ENCODE measurements at regions not wholly inside any gene's neighbourhood (a gene's known extent, or its start where the extent isn't known, plus 50 kb on each side); places are given as distances from the start of the nearest gene placed in this dataset.
A peak's percentile ranks its signal among the peaks of the same experiment; 100 is the strongest.
"Not testable (repeated sequence)": the region's sequence is repeated elsewhere in the genome, so short reads cannot be mapped to it uniquely, and the experiment has no call there.

- no peak for TF ChIP-seq CTCF (IDR thresholded peaks at IDR 0.05)
- Mint-ChIP-seq H3K27me3 (ENCODE audit: low read depth) (no peaks in the 10 kb centered on the region), H3K36me3 (ENCODE audit: low read depth) (peaks cover 14% of the 10 kb centered on the region), H3K27ac (ENCODE audit: unreplicated experiment) (no peak overlapping the region), H3K4me1 (ENCODE audit: low read depth) (peaks cover 17% of the 10 kb centered on the region), H3K4me3 (ENCODE audit: unreplicated experiment) (no peak overlapping the region), H3K9me3 (ENCODE audit: low read depth) (peaks cover 27% of the 10 kb centered on the region)
- DNase-seq (ENCODE audit: low spot score): no peak
Measured at GRCh38 chr17:27370776-27371175, 76.9 kb downstream of the WSB1 start.

GRCh38 chr17:27373695-27374094 is 79.8 kb downstream of the WSB1 start:
- H3K27me3 Mint-ChIP-seq (ENCODE audit: low read depth); H3K4me3 Mint-ChIP-seq (ENCODE audit: unreplicated experiment); H3K27ac Mint-ChIP-seq (ENCODE audit: unreplicated experiment); DNase-seq (ENCODE audit: low spot score): not testable (repeated sequence)
- Mint-ChIP-seq H3K36me3 (ENCODE audit: low read depth) (peaks cover 14% of the 10 kb centered on the region), H3K9me3 (ENCODE audit: low read depth) (peaks cover 32% of the 10 kb centered on the region), H3K4me1 (ENCODE audit: low read depth) (peaks cover 15% of the 10 kb centered on the region)

GRCh38 chr17:27376637-27377547 is 79.4 kb upstream of the KSR1 start:
- peaks cover 8% of the 10 kb centered on the region for H3K36me3 Mint-ChIP-seq (ENCODE audit: low read depth)
- peaks cover 21% of the 10 kb centered on the region for H3K9me3 Mint-ChIP-seq (ENCODE audit: low read depth)
- no peak for DNase-seq (ENCODE audit: low spot score)
- TF ChIP-seq CTCF (IDR thresholded peaks at IDR 0.05): no peak
- no peaks in the 10 kb centered on the region for H3K27me3 Mint-ChIP-seq (ENCODE audit: low read depth)
- H3K27ac Mint-ChIP-seq (ENCODE audit: unreplicated experiment): peak overlapping the region; percentile 15
- no peak overlapping the region for H3K4me3 Mint-ChIP-seq (ENCODE audit: unreplicated experiment)
- H3K4me1 Mint-ChIP-seq (ENCODE audit: low read depth): peaks cover 43% of the 10 kb centered on the region

GRCh38 chr17:27378482-27379175 is 77.6 kb upstream of the KSR1 start:
- Mint-ChIP-seq H3K27me3 (ENCODE audit: low read depth) (no peaks in the 10 kb centered on the region), H3K4me1 (ENCODE audit: low read depth) (peaks cover 53% of the 10 kb centered on the region), H3K36me3 (ENCODE audit: low read depth) (no peaks in the 10 kb centered on the region), H3K9me3 (ENCODE audit: low read depth) (peaks cover 8% of the 10 kb centered on the region), H3K4me3 (ENCODE audit: unreplicated experiment) (no peak overlapping the region), H3K27ac (ENCODE audit: unreplicated experiment) (no peak overlapping the region)
- TF ChIP-seq CTCF (IDR thresholded peaks at IDR 0.05): no peak
- peak; percentile 4 for DNase-seq (ENCODE audit: low spot score)

GRCh38 chr17:27379888-27380533 is 76.2 kb upstream of the KSR1 start:
- Mint-ChIP-seq H3K27ac (ENCODE audit: unreplicated experiment) (peak overlapping the region; percentile 95), H3K27me3 (ENCODE audit: low read depth) (no peaks in the 10 kb centered on the region), H3K4me1 (ENCODE audit: low read depth) (peaks cover 67% of the 10 kb centered on the region), H3K9me3 (ENCODE audit: low read depth) (peaks cover 4% of the 10 kb centered on the region), H3K4me3 (ENCODE audit: unreplicated experiment) (peak overlapping the region; percentile 60), H3K36me3 (ENCODE audit: low read depth) (no peaks in the 10 kb centered on the region)
- TF ChIP-seq CTCF (IDR thresholded peaks at IDR 0.05): no peak
- DNase-seq (ENCODE audit: low spot score): peak; percentile 93

All from chondrocyte (in vitro differentiated cells).